ENCODE measurements at regions not wholly inside any gene's neighbourhood (a gene's known extent, or its start where the extent isn't known, plus 50 kb on each side); places are given as distances from the start of the nearest gene placed in this dataset.

GRCh38 chr5:87776785-87777184, 364.1 kb upstream of the CCNH start:
- TF ChIP-seq REST (IDR thresholded peaks at IDR 0.05; ENCODE audit: insufficient read depth in 1 of 2, low read depth in 2 of 2, low read length in 2 of 2) (no peak), TAF1 (IDR thresholded peaks at IDR 0.05; ENCODE audit: borderline replicate concordance, insufficient read depth, low read length) (no peak), SIN3A (IDR thresholded peaks at IDR 0.05; ENCODE audit: borderline replicate concordance, insufficient read depth, low read length) (no peak), POLR2AphosphoS5 (IDR thresholded peaks at IDR 0.05; ENCODE audit: low read depth, low read length) (no peak), FOXP2 (optimal IDR thresholded peaks at IDR 0.05; ENCODE audit: borderline replicate concordance, extremely low read depth, extremely low read length, insufficient read depth) (no peak)

GRCh38 chr5:87775228-87775627, 362.5 kb upstream of the CCNH start:
- no peak for TF ChIP-seq SIN3A (IDR thresholded peaks at IDR 0.05; ENCODE audit: borderline replicate concordance, insufficient read depth, low read length)
- no peak for TF ChIP-seq POLR2AphosphoS5 (IDR thresholded peaks at IDR 0.05; ENCODE audit: low read depth, low read length)
- TF ChIP-seq TAF1 (IDR thresholded peaks at IDR 0.05; ENCODE audit: borderline replicate concordance, insufficient read depth, low read length): no peak
- TF ChIP-seq REST (IDR thresholded peaks at IDR 0.05; ENCODE audit: insufficient read depth in 1 of 2, low read depth in 2 of 2, low read length in 2 of 2): no peak
- no peak for TF ChIP-seq FOXP2 (optimal IDR thresholded peaks at IDR 0.05; ENCODE audit: borderline replicate concordance, extremely low read depth, extremely low read length, insufficient read depth)

- TF ChIP-seq TAF1 (IDR thresholded peaks at IDR 0.05; ENCODE audit: borderline replicate concordance, insufficient read depth, low read length): no peak
- no peak for TF ChIP-seq REST (IDR thresholded peaks at IDR 0.05; ENCODE audit: insufficient read depth in 1 of 2, low read depth in 2 of 2, low read length in 2 of 2)
- no peak for TF ChIP-seq SIN3A (IDR thresholded peaks at IDR 0.05; ENCODE audit: borderline replicate concordance, insufficient read depth, low read length)
- no peak for TF ChIP-seq FOXP2 (optimal IDR thresholded peaks at IDR 0.05; ENCODE audit: borderline replicate concordance, extremely low read depth, extremely low read length, insufficient read depth)
Observed at GRCh38 chr5:87774804-87775203, 362.1 kb upstream of the CCNH start.

- TF ChIP-seq POLR2AphosphoS5 (IDR thresholded peaks at IDR 0.05; ENCODE audit: low read depth, low read length) (no peak), SIN3A (IDR thresholded peaks at IDR 0.05; ENCODE audit: borderline replicate concordance, insufficient read depth, low read length) (no peak), TAF1 (IDR thresholded peaks at IDR 0.05; ENCODE audit: borderline replicate concordance, insufficient read depth, low read length) (no peak), REST (IDR thresholded peaks at IDR 0.05; ENCODE audit: insufficient read depth in 1 of 2, low read depth in 2 of 2, low read length in 2 of 2) (no peak), FOXP2 (optimal IDR thresholded peaks at IDR 0.05; ENCODE audit: borderline replicate concordance, extremely low read depth, extremely low read length, insufficient read depth) (no peak)
Observed at GRCh38 chr5:87770601-87771121, 357.9 kb upstream of the CCNH start.
